Prostate gland (tissue), 2 donors: ENCODE measurements at regions not wholly inside any gene's neighbourhood (a gene's known extent, or its start where the extent isn't known, plus 50 kb on each side); places are given as distances from the start of the nearest gene placed in this dataset.

Experiments
- POLR2A ChIP-seq: fragments of 450-650 bp; IDR thresholded peaks from one replicate; pipeline ENCODE4 v1.6.1; 2016; ENCODE audit warnings: antibody characterized with exemption, mild to moderate bottlenecking
- TF ChIP-seq, protein P1 (sequence below), 4 experiments: fragments of 200-600 bp in 2 of 4; fragments of 450-650 bp in 2 of 4; sonication (generic) in 2 of 4; IDR thresholded peaks; 1 replicate in 3 of 4; 2 replicates in 1 of 4; pipeline ENCODE4 v1.5.1; 2016 to 2019; ENCODE audit warnings: antibody characterized with exemption in 4 of 4, mild to moderate bottlenecking in 2 of 4, moderate library complexity in 2 of 4

DNA sequence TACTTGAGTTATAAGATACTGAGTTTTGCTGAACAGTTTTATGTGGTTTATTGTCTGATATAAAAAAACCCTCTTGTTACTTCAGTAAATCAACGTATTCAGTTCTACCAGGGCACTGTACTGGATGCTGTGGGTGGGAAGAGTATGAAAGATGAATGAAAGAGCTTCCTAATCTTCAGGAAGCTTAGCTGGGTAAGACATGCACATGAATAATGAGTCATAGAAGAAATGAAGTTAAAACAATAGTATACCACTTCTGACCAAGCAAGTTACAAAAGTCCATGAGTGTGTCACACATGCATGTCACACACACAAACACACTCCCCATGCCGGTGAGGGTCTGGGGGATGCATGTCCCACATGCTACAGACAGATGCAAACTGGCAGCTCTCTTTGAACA, 105.9 kb downstream of the SIPA1L2 start:
- TF ChIP-seq POLR2A, result no peak
- TF ChIP-seq, protein P1, sequence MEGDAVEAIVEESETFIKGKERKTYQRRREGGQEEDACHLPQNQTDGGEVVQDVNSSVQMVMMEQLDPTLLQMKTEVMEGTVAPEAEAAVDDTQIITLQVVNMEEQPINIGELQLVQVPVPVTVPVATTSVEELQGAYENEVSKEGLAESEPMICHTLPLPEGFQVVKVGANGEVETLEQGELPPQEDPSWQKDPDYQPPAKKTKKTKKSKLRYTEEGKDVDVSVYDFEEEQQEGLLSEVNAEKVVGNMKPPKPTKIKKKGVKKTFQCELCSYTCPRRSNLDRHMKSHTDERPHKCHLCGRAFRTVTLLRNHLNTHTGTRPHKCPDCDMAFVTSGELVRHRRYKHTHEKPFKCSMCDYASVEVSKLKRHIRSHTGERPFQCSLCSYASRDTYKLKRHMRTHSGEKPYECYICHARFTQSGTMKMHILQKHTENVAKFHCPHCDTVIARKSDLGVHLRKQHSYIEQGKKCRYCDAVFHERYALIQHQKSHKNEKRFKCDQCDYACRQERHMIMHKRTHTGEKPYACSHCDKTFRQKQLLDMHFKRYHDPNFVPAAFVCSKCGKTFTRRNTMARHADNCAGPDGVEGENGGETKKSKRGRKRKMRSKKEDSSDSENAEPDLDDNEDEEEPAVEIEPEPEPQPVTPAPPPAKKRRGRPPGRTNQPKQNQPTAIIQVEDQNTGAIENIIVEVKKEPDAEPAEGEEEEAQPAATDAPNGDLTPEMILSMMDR (IDR thresholded peaks at IDR 0.05), result no peak
